HG02588 (cell line): ENCODE measurements at regions not wholly inside any gene's neighbourhood (a gene's known extent, or its start where the extent isn't known, plus 50 kb on each side); places are given as distances from the start of the nearest gene placed in this dataset.

Experiments used
- ATAC-seq: cut with Tn5 transposase; IDR thresholded peaks from one replicate; pipeline ENCODE4 v1.9.1; 2021; ENCODE audit warnings: mild to moderate bottlenecking, moderate library complexity; ENCODE audit not compliant: unreplicated experiment

GRCh38 chr2:55973673-55974072, 50.1 kb upstream of the EFEMP1 start:
- ATAC-seq, result no peak

GRCh38 chr2:55976681-55977080, 53.1 kb upstream of the EFEMP1 start:
- no peak for ATAC-seq

- peak; percentile 89 for ATAC-seq
Observed at GRCh38 chr2:55985406-55985805, 61.8 kb upstream of the EFEMP1 start.

- ATAC-seq, result no peak
Observed at GRCh38 chr2:55986001-55986400, 62.4 kb upstream of the EFEMP1 start.

- ATAC-seq, result no peak
Observed at GRCh38 chr2:55986700-55987440, 63.3 kb upstream of the EFEMP1 start.

GRCh38 chr2:55989405-55989804, 65.8 kb upstream of the EFEMP1 start:
- ATAC-seq, result no peak

GRCh38 chr2:55992455-55992854, 68.9 kb upstream of the EFEMP1 start:
- ATAC-seq, result no peak

GRCh38 chr2:55993685-55994084, 70.1 kb upstream of the EFEMP1 start:
- ATAC-seq, result no peak

- ATAC-seq, result no peak
Observed at GRCh38 chr2:55995211-55995610, 71.6 kb upstream of the EFEMP1 start.

GRCh38 chr2:55995902-55996301, 72.3 kb upstream of the EFEMP1 start:
- ATAC-seq, result no peak

GRCh38 chr2:55999231-55999630, 75.6 kb upstream of the EFEMP1 start:
- ATAC-seq, result no peak

- no peak for ATAC-seq
Observed at GRCh38 chr2:55999790-56000189, 76.2 kb upstream of the EFEMP1 start.

GRCh38 chr2:56001947-56002346, 78.4 kb upstream of the EFEMP1 start:
- no peak for ATAC-seq

GRCh38 chr2:56008661-56009431, 85.3 kb upstream of the EFEMP1 start:
- ATAC-seq, result no peak

GRCh38 chr2:56009758-56010458, 86.3 kb upstream of the EFEMP1 start:
- no peak for ATAC-seq

- no peak for ATAC-seq
Observed at GRCh38 chr2:56011624-56012023, 88.0 kb upstream of the EFEMP1 start.

GRCh38 chr2:56012221-56012765, 88.7 kb upstream of the EFEMP1 start:
- no peak for ATAC-seq

- ATAC-seq, result no peak
Observed at GRCh38 chr2:56013475-56013874, 89.9 kb upstream of the EFEMP1 start.

- ATAC-seq, result no peak
Observed at GRCh38 chr2:56014046-56014730, 90.6 kb upstream of the EFEMP1 start.

- ATAC-seq, result no peak
Observed at GRCh38 chr2:56015711-56016115, 92.1 kb upstream of the EFEMP1 start.

- no peak for ATAC-seq
Observed at GRCh38 chr2:56017784-56018183, 94.2 kb upstream of the EFEMP1 start.
